H1 (cell line): ENCODE measurements at regions not wholly inside any gene's neighbourhood (a gene's known extent, or its start where the extent isn't known, plus 50 kb on each side); places are given as distances from the start of the nearest gene placed in this dataset.
"Not testable (repeated sequence)": the region's sequence is repeated elsewhere in the genome, so short reads cannot be mapped to it uniquely, and the experiment has no call there.

ENCODE experiments used
- ATF3 ChIP-seq: IDR thresholded peaks from 2 replicates; pipeline ENCODE4 v1.6.1; 2011; ENCODE audit warnings: low read depth, mild to moderate bottlenecking, low read length; ENCODE audit not compliant: insufficient read depth
- CHD2 ChIP-seq: IDR thresholded peaks from 2 replicates; pipeline ENCODE4 v1.6.1; 2012; ENCODE audit warnings: low read length, improper control_type of control experiment
- E2F6 ChIP-seq: IDR thresholded peaks from 2 replicates; pipeline ENCODE4 v1.6.1; 2012; ENCODE audit warnings: inconsistent platforms
- GTF2F1 ChIP-seq: IDR thresholded peaks from 2 replicates; pipeline ENCODE4 v1.6.1; 2012; ENCODE audit warnings: low read depth, low read length, improper control_type of control experiment, borderline replicate concordance
- HDAC6 ChIP-seq: IDR thresholded peaks from one replicate; pipeline ENCODE4 v1.7.1; 2012; ENCODE audit warnings: low read depth, mild to moderate bottlenecking, inconsistent platforms, low read length, moderate library complexity
- POLR2A ChIP-seq, 2 experiments: IDR thresholded peaks; 1 replicate in 1 of 2; 2 replicates in 1 of 2; pipeline ENCODE4 v1.6.1; 2011; ENCODE audit warnings: low read depth in 2 of 2, low read length in 2 of 2, mild to moderate bottlenecking in 2 of 2; ENCODE audit errors: control extremely low read depth in 1 of 2
- POLR2AphosphoS5 ChIP-seq: IDR thresholded peaks from 2 replicates; pipeline ENCODE4 v1.6.1; 2011; ENCODE audit warnings: low read depth, low read length
- SP2 ChIP-seq: IDR thresholded peaks from 2 replicates; pipeline ENCODE4 v1.6.1; 2012; ENCODE audit warnings: mild to moderate bottlenecking, low read length, inconsistent platforms
- TF ChIP-seq, protein P1 (sequence below): fragments of 300-600 bp; sonication (generic); IDR thresholded peaks from 2 replicates; pipeline ENCODE4 v1.7.1; 2012; ENCODE audit warnings: low read length, moderate library complexity, mild to moderate bottlenecking, inconsistent platforms; ENCODE audit not compliant: insufficient replicate concordance
- TF ChIP-seq, protein P2 (sequence below), 3 experiments: IDR thresholded peaks; 1 replicate in 2 of 3; 2 replicates in 1 of 3; pipeline versions ENCODE4 v1.5.1 to v1.6.1; 2011; ENCODE audit warnings: low read length in 3 of 3, mild to moderate bottlenecking in 3 of 3, inconsistent platforms in 2 of 3, low read depth in 1 of 3, moderate library complexity in 1 of 3; ENCODE audit not compliant: insufficient read depth in 1 of 3; ENCODE audit errors: control extremely low read depth in 1 of 3

DNA sequence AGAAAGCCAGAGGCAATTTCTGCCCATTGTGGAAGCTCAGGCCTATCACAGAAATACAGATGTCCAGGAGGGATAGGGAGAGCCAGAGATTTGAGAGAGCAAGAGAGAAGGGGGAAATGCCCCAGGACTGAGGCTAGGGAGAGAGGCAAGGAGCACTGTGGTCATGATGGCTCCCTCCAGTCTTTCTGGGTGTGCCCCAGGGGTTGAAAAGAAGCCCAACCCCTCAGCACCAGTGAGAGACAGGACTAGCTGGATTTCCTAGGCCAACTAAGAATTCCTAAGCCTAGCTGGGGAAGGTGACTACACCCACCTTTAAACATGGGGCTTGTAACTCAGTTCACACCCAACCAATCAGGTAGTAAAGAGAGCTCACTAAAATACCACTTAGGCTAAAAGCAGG is 100.7 kb upstream of the MTLN start:
- not testable (repeated sequence) for TF ChIP-seq SP2; E2F6; POLR2A (IDR thresholded peaks at IDR 0.05; ENCODE audit: control extremely low read depth in 1 of 2, low read depth in 2 of 2, low read length in 2 of 2); GTF2F1; CHD2; ATF3; POLR2AphosphoS5; HDAC6
- TF ChIP-seq, protein P1, sequence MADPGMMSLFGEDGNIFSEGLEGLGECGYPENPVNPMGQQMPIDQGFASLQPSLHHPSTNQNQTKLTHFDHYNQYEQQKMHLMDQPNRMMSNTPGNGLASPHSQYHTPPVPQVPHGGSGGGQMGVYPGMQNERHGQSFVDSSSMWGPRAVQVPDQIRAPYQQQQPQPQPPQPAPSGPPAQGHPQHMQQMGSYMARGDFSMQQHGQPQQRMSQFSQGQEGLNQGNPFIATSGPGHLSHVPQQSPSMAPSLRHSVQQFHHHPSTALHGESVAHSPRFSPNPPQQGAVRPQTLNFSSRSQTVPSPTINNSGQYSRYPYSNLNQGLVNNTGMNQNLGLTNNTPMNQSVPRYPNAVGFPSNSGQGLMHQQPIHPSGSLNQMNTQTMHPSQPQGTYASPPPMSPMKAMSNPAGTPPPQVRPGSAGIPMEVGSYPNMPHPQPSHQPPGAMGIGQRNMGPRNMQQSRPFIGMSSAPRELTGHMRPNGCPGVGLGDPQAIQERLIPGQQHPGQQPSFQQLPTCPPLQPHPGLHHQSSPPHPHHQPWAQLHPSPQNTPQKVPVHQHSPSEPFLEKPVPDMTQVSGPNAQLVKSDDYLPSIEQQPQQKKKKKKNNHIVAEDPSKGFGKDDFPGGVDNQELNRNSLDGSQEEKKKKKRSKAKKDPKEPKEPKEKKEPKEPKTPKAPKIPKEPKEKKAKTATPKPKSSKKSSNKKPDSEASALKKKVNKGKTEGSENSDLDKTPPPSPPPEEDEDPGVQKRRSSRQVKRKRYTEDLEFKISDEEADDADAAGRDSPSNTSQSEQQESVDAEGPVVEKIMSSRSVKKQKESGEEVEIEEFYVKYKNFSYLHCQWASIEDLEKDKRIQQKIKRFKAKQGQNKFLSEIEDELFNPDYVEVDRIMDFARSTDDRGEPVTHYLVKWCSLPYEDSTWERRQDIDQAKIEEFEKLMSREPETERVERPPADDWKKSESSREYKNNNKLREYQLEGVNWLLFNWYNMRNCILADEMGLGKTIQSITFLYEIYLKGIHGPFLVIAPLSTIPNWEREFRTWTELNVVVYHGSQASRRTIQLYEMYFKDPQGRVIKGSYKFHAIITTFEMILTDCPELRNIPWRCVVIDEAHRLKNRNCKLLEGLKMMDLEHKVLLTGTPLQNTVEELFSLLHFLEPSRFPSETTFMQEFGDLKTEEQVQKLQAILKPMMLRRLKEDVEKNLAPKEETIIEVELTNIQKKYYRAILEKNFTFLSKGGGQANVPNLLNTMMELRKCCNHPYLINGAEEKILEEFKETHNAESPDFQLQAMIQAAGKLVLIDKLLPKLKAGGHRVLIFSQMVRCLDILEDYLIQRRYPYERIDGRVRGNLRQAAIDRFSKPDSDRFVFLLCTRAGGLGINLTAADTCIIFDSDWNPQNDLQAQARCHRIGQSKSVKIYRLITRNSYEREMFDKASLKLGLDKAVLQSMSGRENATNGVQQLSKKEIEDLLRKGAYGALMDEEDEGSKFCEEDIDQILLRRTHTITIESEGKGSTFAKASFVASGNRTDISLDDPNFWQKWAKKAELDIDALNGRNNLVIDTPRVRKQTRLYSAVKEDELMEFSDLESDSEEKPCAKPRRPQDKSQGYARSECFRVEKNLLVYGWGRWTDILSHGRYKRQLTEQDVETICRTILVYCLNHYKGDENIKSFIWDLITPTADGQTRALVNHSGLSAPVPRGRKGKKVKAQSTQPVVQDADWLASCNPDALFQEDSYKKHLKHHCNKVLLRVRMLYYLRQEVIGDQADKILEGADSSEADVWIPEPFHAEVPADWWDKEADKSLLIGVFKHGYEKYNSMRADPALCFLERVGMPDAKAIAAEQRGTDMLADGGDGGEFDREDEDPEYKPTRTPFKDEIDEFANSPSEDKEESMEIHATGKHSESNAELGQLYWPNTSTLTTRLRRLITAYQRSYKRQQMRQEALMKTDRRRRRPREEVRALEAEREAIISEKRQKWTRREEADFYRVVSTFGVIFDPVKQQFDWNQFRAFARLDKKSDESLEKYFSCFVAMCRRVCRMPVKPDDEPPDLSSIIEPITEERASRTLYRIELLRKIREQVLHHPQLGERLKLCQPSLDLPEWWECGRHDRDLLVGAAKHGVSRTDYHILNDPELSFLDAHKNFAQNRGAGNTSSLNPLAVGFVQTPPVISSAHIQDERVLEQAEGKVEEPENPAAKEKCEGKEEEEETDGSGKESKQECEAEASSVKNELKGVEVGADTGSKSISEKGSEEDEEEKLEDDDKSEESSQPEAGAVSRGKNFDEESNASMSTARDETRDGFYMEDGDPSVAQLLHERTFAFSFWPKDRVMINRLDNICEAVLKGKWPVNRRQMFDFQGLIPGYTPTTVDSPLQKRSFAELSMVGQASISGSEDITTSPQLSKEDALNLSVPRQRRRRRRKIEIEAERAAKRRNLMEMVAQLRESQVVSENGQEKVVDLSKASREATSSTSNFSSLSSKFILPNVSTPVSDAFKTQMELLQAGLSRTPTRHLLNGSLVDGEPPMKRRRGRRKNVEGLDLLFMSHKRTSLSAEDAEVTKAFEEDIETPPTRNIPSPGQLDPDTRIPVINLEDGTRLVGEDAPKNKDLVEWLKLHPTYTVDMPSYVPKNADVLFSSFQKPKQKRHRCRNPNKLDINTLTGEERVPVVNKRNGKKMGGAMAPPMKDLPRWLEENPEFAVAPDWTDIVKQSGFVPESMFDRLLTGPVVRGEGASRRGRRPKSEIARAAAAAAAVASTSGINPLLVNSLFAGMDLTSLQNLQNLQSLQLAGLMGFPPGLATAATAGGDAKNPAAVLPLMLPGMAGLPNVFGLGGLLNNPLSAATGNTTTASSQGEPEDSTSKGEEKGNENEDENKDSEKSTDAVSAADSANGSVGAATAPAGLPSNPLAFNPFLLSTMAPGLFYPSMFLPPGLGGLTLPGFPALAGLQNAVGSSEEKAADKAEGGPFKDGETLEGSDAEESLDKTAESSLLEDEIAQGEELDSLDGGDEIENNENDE = not testable (repeated sequence)
- TF ChIP-seq, protein P2, sequence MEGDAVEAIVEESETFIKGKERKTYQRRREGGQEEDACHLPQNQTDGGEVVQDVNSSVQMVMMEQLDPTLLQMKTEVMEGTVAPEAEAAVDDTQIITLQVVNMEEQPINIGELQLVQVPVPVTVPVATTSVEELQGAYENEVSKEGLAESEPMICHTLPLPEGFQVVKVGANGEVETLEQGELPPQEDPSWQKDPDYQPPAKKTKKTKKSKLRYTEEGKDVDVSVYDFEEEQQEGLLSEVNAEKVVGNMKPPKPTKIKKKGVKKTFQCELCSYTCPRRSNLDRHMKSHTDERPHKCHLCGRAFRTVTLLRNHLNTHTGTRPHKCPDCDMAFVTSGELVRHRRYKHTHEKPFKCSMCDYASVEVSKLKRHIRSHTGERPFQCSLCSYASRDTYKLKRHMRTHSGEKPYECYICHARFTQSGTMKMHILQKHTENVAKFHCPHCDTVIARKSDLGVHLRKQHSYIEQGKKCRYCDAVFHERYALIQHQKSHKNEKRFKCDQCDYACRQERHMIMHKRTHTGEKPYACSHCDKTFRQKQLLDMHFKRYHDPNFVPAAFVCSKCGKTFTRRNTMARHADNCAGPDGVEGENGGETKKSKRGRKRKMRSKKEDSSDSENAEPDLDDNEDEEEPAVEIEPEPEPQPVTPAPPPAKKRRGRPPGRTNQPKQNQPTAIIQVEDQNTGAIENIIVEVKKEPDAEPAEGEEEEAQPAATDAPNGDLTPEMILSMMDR (IDR thresholded peaks at IDR 0.05; ENCODE audit: control extremely low read depth in 1 of 3, insufficient read depth in 1 of 3, low read depth in 1 of 3, low read length in 3 of 3) = not testable (repeated sequence)
